Erythroblast (primary cell): ENCODE measurements at regions not wholly inside any gene's neighbourhood (a gene's known extent, or its start where the extent isn't known, plus 50 kb on each side); places are given as distances from the start of the nearest gene placed in this dataset.

Experiments
- GATA1 ChIP-seq: IDR thresholded peaks from 2 replicates; pipeline ENCODE4 v1.6.1; 2011; ENCODE audit warnings: low read depth, mild to moderate bottlenecking, control low read depth, low read length, moderate library complexity
- POLR2A ChIP-seq: IDR thresholded peaks from 2 replicates; pipeline ENCODE4 v1.6.1; 2011; ENCODE audit warnings: mild to moderate bottlenecking, low read length

GRCh38 chr12:17954788-17955187, 135.2 kb downstream of the RERGL start:
- TF ChIP-seq POLR2A (no peak), GATA1 (no peak)
